HEK293T (cell line): ENCODE measurements at regions not wholly inside any gene's neighbourhood (a gene's known extent, or its start where the extent isn't known, plus 50 kb on each side); places are given as distances from the start of the nearest gene placed in this dataset.

ENCODE experiments used
- BHLHE40 ChIP-seq: fragments of 450-650 bp; IDR thresholded peaks from 2 replicates; pipeline ENCODE4 v1.6.1; 2016; ENCODE audit warnings: mild to moderate bottlenecking, moderate library complexity, borderline replicate concordance
- ELF4 ChIP-seq: fragments of 450-650 bp; IDR thresholded peaks from 2 replicates; pipeline ENCODE4 v1.6.1; 2017; ENCODE audit warnings: antibody characterized with exemption
- FOXM1 ChIP-seq: fragments of 450-650 bp; IDR thresholded peaks from 2 replicates; pipeline ENCODE4 v1.6.1; 2017; ENCODE audit warnings: mild to moderate bottlenecking, borderline replicate concordance
- LEF1 ChIP-seq: fragments of 450-650 bp; IDR thresholded peaks from 2 replicates; pipeline ENCODE4 v1.6.1; 2017; ENCODE audit warnings: mild to moderate bottlenecking, borderline replicate concordance
- NFRKB ChIP-seq: fragments of 450-650 bp; IDR thresholded peaks from 2 replicates; pipeline ENCODE4 v1.6.1; 2016; ENCODE audit warnings: mild to moderate bottlenecking, moderate library complexity
- PKNOX1 ChIP-seq: fragments of 450-650 bp; IDR thresholded peaks from 2 replicates; pipeline ENCODE4 v1.6.1; 2016
- TARDBP ChIP-seq: fragments of 450-650 bp; IDR thresholded peaks from 2 replicates; pipeline ENCODE4 v1.6.1; 2016

- TF ChIP-seq LEF1 (no peak), BHLHE40 (no peak), TARDBP (no peak), PKNOX1 (no peak), FOXM1 (no peak), NFRKB (no peak), ELF4 (no peak)
Measured at GRCh38 chr5:100188778-100189177, 346.4 kb upstream of the FAM174A start.
